GM18907 (cell line): ENCODE measurements at regions not wholly inside any gene's neighbourhood (a gene's known extent, or its start where the extent isn't known, plus 50 kb on each side); places are given as distances from the start of the nearest gene placed in this dataset.

Experiments used
- ATAC-seq: cut with Tn5 transposase; IDR thresholded peaks from one replicate; pipeline ENCODE4 v1.9.1; 2021; ENCODE audit warnings: mild to moderate bottlenecking, moderate library complexity; ENCODE audit not compliant: unreplicated experiment

GRCh38 chr9:78559449-78559885 lies 262.5 kb downstream of the PSAT1 start:
- no peak for ATAC-seq

DNA sequence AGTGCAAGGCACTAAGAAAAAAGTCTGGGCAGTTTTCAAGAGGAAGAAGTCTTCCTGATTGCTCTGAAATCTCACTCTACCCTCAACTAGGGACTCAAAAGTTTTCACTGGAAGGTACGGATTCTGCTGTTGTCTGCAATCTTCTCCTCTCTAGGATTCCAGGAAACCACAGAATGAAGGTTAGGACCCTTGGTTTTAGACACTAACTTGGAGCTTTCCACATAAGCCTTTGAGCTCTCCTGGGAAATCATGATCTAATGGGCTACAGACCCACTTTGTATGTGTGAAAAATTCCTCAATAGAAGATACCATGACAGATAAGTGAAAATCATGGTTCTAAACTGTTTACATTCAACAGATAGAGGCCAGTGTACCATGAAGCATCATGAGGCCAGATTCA lies 265.1 kb downstream of the PSAT1 start:
- no peak for ATAC-seq

DNA sequence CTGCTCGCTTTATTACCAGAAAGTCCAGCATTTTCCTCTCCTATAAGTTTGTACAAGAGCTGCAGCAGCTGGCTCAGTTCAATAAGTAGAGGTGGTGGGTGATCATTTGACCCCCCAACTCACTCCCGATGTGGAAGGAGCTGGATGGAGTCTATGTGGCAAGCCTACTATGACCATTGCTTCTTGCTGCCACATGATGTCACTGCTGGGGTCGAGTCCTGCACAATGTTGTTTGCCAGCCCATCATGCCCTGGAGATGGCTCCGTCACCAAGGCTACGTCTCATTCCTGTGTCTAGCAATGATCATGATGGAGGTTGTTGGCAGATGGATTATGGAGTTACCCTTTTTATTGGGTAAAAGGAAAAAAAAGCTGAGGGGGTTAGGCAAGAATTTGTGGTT lies 266.3 kb downstream of the PSAT1 start:
- no peak for ATAC-seq

- ATAC-seq: no peak
These were observed 268.6 kb downstream of the PSAT1 start for GRCh38 chr9:78565481-78565880.

- no peak for ATAC-seq
These were observed 269.6 kb downstream of the PSAT1 start for GRCh38 chr9:78566521-78566920.

GRCh38 chr9:78566948-78567675 lies 270.2 kb downstream of the PSAT1 start:
- ATAC-seq: no peak

- ATAC-seq: no peak
These were observed 270.8 kb downstream of the PSAT1 start for GRCh38 chr9:78567693-78568092.

GRCh38 chr9:78568774-78569173 lies 271.8 kb downstream of the PSAT1 start:
- no peak for ATAC-seq

DNA sequence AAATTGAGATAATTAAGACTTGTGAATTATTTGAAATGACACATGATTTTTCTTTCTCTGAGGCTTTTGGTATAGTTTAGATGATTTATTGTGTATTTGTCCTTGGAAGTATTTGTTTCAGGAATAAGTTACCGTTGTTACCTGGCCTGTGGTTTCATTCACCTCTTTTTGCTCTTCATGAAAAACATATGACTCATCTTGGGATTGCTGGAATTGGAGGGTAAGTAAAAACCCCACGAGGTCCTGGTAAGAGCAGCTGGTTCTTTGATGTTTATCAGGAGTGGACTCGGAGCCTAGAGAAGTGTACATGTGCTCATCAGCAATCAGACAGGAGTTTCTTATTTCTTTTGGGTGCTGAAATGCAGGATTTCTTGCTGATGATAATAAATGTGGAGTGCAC lies 275.3 kb downstream of the PSAT1 start:
- no peak for ATAC-seq

DNA sequence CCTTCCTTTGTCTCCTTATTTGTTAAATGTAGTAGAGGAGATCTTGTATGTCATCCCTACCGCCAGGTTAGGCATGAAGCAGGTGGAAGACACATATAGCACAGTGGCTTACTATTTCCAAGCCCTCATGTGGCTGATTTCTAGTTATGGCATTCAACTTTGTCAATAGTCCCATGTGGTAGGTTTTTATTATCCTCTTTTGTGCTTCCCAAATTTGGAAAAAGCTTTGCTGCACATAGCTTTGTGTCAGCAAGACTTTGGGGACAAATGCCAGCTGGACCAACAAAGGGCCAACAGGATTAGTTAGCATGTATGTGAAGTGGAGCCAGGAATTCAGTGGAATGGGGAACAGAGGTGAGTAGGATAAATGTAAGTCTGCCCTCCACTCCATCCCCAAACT lies 276.3 kb downstream of the PSAT1 start:
- ATAC-seq: no peak

DNA sequence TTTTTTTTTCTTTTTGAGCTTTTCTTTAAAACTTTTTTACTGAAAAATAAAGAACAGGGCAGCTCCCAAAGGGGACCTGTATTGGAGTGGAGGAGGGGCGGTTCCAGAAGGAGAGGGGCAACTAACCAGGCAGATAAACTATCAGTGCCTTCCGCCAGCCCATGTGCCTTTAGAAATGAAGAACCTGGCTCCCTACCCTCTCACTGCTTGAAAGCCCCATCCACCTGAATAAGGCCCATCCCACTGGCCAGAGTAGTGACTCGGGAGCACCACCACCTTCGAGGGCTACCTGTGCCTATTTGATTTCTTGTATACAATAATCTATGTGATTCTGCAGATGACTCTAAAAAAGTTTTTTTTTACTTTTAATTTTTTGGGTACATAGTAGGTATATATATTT lies 276.7 kb downstream of the PSAT1 start:
- no peak for ATAC-seq

DNA sequence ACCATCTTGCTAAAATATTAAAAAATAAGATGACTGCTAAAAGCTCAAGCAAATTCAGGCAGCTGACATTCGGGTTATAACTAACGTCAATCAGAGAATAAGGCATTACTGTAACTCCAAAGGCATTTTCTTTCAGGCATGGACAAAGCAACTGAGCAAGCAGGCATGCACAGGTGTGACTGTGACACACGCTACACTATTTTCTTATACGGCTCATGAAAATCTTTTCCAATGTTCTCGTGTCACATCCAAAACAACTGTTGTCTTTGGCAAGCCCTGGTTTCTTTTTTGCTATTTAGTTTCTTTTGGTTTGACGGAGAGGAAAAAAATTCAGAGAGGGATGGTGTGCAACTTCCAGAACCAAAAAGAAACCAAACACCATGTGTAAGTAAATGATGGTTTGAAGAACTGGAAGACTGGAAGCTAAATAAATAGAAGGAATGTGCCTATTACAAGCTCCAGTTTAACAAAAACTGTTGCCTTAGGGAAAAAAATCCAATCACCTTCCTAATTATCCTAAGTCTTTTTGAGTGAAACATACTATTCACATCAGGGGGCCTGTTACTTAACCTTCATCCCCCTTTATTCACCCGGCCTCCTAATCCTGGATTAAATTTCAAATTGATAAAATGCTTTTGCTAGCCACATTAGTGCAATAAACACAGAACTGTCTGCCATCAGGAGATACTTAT lies 277.6 kb downstream of the PSAT1 start:
- ATAC-seq: no peak

GRCh38 chr9:78575081-78575480 lies 278.2 kb downstream of the PSAT1 start:
- ATAC-seq: no peak

- no peak for ATAC-seq
These were observed 278.8 kb downstream of the PSAT1 start for GRCh38 chr9:78575771-78576170.

DNA sequence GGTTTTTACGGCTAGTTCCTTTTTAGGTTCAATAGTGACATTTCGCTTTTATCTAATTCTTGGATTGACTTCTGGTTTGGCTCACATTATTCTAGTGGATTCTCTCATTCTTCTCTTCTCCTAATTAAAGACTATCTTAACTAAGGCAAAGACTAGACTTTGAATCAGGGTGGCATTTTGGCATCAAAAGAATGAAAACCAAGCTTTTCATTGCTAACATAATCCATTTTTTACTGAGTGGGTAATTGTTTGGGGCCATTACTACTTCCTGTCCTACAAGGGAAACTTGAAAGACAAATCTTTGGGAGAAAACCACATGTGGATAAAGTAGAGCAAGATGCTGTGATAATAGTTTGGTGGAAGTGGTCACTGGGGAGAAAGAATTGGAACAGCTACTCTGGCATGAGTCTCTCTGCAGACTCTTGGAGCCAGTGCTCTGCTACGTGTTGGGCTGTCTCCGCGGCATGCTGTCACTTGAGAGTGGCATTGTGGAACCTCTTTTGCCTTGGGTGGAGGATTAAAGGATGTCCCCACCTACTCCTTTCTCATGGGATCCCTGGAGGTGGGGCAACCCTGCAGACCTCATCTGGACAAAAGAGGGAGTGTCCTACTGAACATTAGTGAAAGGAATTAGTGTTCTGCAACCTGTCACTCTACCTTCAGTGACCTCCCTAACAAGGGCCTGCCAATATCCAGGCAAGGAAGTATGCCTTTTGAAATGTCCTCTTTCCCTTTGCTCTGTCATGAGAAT lies 280.4 kb downstream of the PSAT1 start:
- no peak for ATAC-seq

- no peak for ATAC-seq
These were observed 281.1 kb downstream of the PSAT1 start for GRCh38 chr9:78578072-78578471.

GRCh38 chr9:78582821-78583220 lies 285.9 kb downstream of the PSAT1 start:
- no peak for ATAC-seq

GRCh38 chr9:78584589-78584988 lies 287.7 kb downstream of the PSAT1 start:
- no peak for ATAC-seq

DNA sequence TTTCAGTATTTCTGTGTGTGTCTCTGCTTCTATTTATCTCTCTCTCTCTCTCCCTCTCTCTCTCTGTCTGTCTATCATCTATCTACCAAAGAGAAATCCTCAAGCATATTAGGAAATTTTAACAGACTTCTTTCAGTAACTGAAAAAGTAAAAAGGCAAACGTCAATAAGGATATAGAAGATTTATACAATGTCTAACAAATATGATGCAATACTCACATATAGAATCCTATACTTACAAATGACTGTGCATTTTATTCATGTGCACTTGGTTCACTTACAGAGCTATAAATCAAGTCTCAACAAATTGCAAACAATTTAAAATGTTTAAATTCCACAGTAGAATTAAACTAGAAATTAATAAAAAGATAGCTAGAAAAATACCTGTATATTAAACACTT lies 289.0 kb downstream of the PSAT1 start:
- ATAC-seq: no peak

DNA sequence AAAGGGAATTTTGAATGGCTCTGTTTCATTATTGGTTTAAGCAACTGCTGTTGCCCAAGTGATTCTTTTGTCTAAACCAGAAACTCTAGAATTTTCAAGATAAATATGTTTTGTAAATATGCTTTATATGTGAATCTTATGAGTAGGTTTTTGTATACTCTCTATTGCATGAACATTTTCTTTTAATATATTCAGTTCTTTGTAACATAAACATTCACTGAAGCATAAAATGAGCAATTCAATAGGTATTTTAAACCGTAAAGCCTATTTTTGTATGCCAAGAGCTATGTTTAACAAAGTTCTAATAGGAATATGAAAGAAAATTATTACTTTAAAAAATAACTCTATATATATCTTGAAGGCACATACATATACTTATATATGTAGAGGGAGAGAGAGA lies 293.1 kb downstream of the PSAT1 start:
- no peak for ATAC-seq

DNA sequence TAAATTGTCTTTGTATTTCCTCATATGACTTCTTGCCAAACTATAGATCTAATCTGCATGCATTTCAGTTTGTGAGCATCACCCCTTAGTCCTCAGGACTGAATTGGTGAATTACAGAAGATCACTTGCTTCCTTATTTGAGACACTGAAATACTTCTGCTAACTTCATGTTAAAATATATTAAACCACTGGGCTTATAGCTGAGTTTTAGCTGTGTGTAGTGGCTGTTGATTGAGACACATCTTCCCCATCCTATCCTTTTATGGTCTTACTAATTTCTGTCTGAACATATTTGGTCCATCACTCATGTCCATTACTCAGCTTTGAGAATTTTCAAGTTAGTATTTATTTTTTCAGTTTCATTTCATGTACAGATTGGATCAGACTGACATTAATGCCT lies 295.9 kb downstream of the PSAT1 start:
- ATAC-seq: no peak
